Coronary artery (tissue), 2 donors: ENCODE measurements at regions not wholly inside any gene's neighbourhood (a gene's known extent, or its start where the extent isn't known, plus 50 kb on each side); places are given as distances from the start of the nearest gene placed in this dataset.

ENCODE experiments used
- DNase-seq: peaks from one replicate; pipeline ENCODE4 v3.0.0-alpha.2; 2017; ENCODE audit warnings: low spot score
- H3K27ac ChIP-seq, 2 donors: fragments of 200-600 bp; sonication (generic); one replicate each; pipeline ENCODE4 v1.5.1; 2016 to 2019
- H3K4me3 ChIP-seq: fragments of 200-600 bp; sonication (generic); 2 replicates; pipeline ENCODE4 v1.5.1; 2016; ENCODE audit warnings: mild to moderate bottlenecking, moderate library complexity
- CTCF ChIP-seq: fragments of 200-600 bp; sonication (generic); IDR thresholded peaks from one replicate; pipeline ENCODE4 v1.5.1; 2019; ENCODE audit warnings: antibody characterized with exemption

GRCh38 chr2:2570360-2570759 is 239.3 kb upstream of the MYT1L start:
- Histone ChIP-seq H3K4me3 (no peak overlapping the region), H3K27ac (no peak overlapping the region)
- peak; percentile 59 for DNase-seq
- no peak for TF ChIP-seq CTCF

GRCh38 chr2:2569836-2570235 is 238.8 kb upstream of the MYT1L start:
- Histone ChIP-seq H3K4me3 (no peak overlapping the region), H3K27ac (no peak overlapping the region)
- peak; percentile 47 for DNase-seq
- TF ChIP-seq CTCF = no peak

GRCh38 chr2:2569306-2569705 is 238.2 kb upstream of the MYT1L start:
- H3K27ac ChIP-seq = no peak overlapping the region
- no peak for TF ChIP-seq CTCF
- peak; percentile 70 for DNase-seq
- no peak overlapping the region for H3K4me3 ChIP-seq

GRCh38 chr2:2568411-2568810 is 237.3 kb upstream of the MYT1L start:
- no peak for TF ChIP-seq CTCF
- DNase-seq = peak; percentile 66
- Histone ChIP-seq H3K27ac (no peak overlapping the region), H3K4me3 (no peak overlapping the region)

- TF ChIP-seq CTCF = no peak
- no peak for DNase-seq
Measured at GRCh38 chr2:2567776-2568175, 236.7 kb upstream of the MYT1L start.

GRCh38 chr2:2566396-2567323 is 235.6 kb upstream of the MYT1L start:
- no peak for DNase-seq
- TF ChIP-seq CTCF = no peak

More at GRCh38 chr2:2567776-2568175, 236.7 kb upstream of the MYT1L start:
- Histone ChIP-seq H3K27ac (no peak overlapping the region), H3K4me3 (no peak overlapping the region)

GRCh38 chr2:2565671-2566070 is 234.6 kb upstream of the MYT1L start:
- no peak overlapping the region for H3K27ac ChIP-seq
- no peak overlapping the region for H3K4me3 ChIP-seq
- DNase-seq = no peak
- no peak for TF ChIP-seq CTCF

More at GRCh38 chr2:2566396-2567323, 235.6 kb upstream of the MYT1L start:
- no peak overlapping the region for H3K4me3 ChIP-seq
- H3K27ac ChIP-seq = no peak overlapping the region
